Neutrophil (primary cell): ENCODE measurements at regions not wholly inside any gene's neighbourhood (a gene's known extent, or its start where the extent isn't known, plus 50 kb on each side); places are given as distances from the start of the nearest gene placed in this dataset.

Experiments
- H3K27ac ChIP-seq: fragments of 200-600 bp; sonication (generic); 2 replicates; pipeline ENCODE4 v1.5.1; 2016; ENCODE audit warnings: mild to moderate bottlenecking, moderate library complexity
- H3K27me3 ChIP-seq: fragments of 200-600 bp; sonication (generic); 2 replicates; pipeline ENCODE4 v1.6.0; 2016; ENCODE audit warnings: mild to moderate bottlenecking
- H3K36me3 ChIP-seq: fragments of 200-600 bp; sonication (generic); 2 replicates; pipeline ENCODE4 v1.5.1; 2017
- H3K4me1 ChIP-seq, 2 experiments: fragments of 200-600 bp in 1 of 2; sonication (generic) in 1 of 2; 1 replicate in 1 of 2; 2 replicates in 1 of 2; pipeline versions ENCODE4 v1.5.1 to v1.6.1; 2013 to 2016; ENCODE audit warnings: low read depth in 1 of 2, low read length in 1 of 2, mild to moderate bottlenecking in 1 of 2, moderate library complexity in 1 of 2; ENCODE audit not compliant: control insufficient read depth in 1 of 2, insufficient read depth in 1 of 2
- H3K4me3 ChIP-seq, 2 experiments: fragments of 200-600 bp in 1 of 2; sonication (generic) in 1 of 2; 1 replicate in 1 of 2; 2 replicates in 1 of 2; pipeline ENCODE4 v1.5.1; 2013 to 2016; ENCODE audit warnings: low read depth in 1 of 2, low read length in 1 of 2, mild to moderate bottlenecking in 1 of 2, moderate library complexity in 1 of 2
- H3K9me3 ChIP-seq: fragments of 200-600 bp; sonication (generic); 2 replicates; pipeline ENCODE4 v1.5.1; 2016
- TF ChIP-seq, protein P1 (sequence below): fragments of 200-600 bp; sonication (generic); IDR thresholded peaks from 2 replicates; pipeline ENCODE4 v1.5.1; 2016; ENCODE audit warnings: antibody characterized with exemption

DNA sequence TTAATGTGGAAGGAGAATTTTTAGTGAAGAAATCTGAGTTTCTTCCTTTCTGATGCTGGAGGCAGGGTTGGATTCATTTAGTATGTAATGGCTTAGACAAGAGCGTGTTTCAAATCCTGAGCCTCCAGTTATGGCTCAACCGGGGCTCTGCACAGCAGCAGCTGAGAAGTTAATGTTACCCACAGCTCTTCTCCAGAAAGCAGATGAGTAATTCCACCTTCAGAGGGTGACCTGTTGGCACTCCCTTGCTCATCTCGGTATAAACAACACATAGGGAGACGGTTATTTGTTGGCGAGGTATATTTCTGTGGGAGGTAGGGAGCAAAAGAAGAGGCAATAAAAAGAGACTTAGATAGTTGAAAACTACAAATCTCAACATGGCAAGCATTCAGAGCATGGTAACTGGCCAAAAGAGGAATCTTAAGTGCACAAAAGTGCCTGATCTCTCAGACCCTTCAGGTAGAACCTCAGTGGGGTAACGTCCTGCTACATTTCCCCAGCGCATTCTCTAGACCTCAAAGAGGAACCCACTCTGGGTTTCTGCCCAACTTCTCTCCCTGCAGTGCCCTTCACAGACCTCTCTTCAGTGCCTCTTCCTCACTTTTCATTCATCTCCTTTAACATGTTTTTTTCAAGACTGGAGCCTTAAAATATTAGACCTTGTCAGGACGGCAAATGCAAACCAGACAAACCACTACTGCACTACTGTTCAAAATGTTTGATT, 417.5 kb upstream of the ADAMTSL1 start:
- Histone ChIP-seq H3K4me3 (no peak overlapping the region), H3K27ac (no peak overlapping the region), H3K4me1 (no peaks in the 10 kb centered on the region), H3K36me3 (no peaks in the 10 kb centered on the region), H3K9me3 (no peaks in the 10 kb centered on the region), H3K27me3 (no peaks in the 10 kb centered on the region)
- TF ChIP-seq, protein P1, sequence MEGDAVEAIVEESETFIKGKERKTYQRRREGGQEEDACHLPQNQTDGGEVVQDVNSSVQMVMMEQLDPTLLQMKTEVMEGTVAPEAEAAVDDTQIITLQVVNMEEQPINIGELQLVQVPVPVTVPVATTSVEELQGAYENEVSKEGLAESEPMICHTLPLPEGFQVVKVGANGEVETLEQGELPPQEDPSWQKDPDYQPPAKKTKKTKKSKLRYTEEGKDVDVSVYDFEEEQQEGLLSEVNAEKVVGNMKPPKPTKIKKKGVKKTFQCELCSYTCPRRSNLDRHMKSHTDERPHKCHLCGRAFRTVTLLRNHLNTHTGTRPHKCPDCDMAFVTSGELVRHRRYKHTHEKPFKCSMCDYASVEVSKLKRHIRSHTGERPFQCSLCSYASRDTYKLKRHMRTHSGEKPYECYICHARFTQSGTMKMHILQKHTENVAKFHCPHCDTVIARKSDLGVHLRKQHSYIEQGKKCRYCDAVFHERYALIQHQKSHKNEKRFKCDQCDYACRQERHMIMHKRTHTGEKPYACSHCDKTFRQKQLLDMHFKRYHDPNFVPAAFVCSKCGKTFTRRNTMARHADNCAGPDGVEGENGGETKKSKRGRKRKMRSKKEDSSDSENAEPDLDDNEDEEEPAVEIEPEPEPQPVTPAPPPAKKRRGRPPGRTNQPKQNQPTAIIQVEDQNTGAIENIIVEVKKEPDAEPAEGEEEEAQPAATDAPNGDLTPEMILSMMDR = no peak

DNA sequence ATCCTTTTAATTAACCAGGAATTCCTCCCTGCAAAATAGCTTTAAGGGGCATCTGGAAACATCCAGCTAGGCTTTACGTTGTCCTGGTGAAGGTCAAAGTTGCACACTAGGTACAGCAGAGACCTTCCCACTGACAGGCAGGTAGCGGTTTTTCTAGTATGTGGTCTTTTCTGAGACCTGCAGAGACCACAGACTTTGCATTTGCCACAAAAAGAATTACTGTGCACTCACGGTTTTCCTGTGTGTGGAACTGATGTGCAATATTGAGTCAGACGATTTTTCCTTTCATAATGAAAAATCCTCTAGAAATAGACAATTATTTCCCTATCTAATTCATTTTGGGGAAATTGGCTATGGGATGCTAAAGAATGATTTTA, 417.0 kb upstream of the ADAMTSL1 start:
- Histone ChIP-seq H3K27ac (no peak overlapping the region), H3K4me3 (no peak overlapping the region), H3K4me1 (no peaks in the 10 kb centered on the region), H3K27me3 (no peaks in the 10 kb centered on the region), H3K36me3 (no peaks in the 10 kb centered on the region), H3K9me3 (no peaks in the 10 kb centered on the region)
- TF ChIP-seq, protein P1 = no peak

DNA sequence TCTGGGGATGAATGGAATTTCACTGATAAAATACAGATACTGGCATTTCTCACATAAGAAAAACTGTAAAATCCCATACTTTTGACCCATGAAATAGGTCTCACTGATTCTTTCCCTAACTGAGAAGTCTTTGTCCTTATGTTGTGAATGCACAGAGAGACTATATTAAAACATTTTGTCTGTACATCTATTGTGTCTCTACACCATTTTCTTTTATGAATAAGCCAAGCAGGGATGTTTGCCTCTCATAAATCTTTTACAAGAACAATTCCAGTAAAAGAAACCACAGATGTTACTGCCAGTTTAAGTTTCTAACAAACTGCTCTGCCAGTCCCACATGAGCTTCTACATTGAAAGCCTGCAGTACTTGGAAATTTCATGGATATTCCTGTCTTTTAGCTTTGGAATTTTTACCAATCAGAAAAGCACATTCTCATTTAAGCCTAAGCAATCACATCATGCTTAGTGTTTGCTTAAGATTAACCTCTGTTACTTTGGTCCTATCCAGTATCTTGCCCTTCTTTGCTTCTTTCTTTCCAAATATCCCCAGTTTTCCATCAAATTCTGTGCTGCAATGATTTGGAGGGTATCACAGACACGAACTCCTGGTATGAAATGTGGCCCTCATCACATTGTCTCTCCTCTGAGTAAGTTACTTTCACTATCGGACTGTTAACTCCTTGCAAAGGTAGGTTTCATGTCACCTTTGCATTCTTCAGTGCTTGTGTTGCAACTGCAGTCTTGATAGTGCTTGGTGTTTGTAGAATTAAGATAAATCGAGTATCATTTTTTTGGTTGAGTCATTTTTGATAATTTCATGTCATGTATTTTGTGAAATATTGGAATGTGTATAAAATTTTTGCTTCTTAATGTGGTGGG, 415.1 kb upstream of the ADAMTSL1 start:
- no peaks in the 10 kb centered on the region for H3K36me3 ChIP-seq
- TF ChIP-seq, protein P1 = no peak
- H3K27me3 ChIP-seq = no peaks in the 10 kb centered on the region
- H3K27ac ChIP-seq = no peak overlapping the region
- H3K9me3 ChIP-seq = no peaks in the 10 kb centered on the region
- H3K4me1 ChIP-seq = no peaks in the 10 kb centered on the region
- no peak overlapping the region for H3K4me3 ChIP-seq

DNA sequence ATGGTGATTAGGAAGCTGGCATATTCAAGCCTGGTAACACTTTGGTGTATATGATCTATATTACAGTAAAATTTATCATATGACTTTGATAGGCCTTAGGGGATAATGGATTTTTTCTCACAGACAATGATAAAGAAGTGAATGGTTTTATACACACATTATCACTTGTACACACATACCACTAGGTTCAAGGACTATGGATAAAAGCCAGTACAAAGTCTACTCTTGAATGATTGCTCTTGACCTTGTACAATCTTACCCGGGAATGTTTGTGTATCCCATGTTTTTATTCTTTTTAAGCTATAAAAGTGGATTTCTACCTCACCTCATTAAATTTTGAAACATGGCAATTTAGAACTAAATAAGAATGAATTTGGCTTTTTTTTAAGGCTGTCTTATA, 414.5 kb upstream of the ADAMTSL1 start:
- Histone ChIP-seq H3K27ac (no peak overlapping the region), H3K36me3 (no peaks in the 10 kb centered on the region), H3K9me3 (no peaks in the 10 kb centered on the region), H3K4me3 (no peak overlapping the region), H3K4me1 (no peaks in the 10 kb centered on the region), H3K27me3 (no peaks in the 10 kb centered on the region)
- TF ChIP-seq, protein P1 = no peak

DNA sequence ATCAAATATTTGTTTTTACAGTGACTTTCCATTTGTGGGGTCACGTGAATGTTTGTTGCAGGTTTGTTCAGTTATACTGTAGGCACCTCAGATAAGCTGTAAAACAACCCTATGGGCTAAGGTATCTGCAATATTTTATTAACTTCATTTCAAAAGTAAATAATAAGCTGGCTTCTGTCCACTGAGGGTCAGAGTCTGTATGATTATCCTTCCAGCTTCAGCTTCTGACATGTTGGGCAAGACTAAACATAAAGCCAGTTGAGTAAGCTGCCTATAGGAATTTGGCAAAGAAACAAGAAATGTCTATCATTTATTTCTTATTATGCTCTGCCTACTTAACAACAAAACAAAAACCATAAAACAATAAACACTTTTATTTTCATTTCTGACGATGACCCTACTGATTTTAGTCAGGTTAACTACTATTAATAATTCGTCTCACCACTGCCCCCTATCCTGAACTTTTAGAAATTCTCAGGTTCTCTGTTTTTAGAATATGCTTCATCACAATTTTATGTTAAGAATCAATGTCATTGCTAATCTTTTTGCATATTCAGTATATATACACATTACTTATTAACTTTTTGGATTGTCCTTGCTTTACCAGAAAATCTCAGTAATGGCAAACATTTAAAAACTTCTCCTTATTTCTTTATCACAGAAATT, 413.6 kb upstream of the ADAMTSL1 start:
- H3K27ac ChIP-seq = no peak overlapping the region
- H3K27me3 ChIP-seq = no peaks in the 10 kb centered on the region
- no peaks in the 10 kb centered on the region for H3K9me3 ChIP-seq
- no peak overlapping the region for H3K4me3 ChIP-seq
- no peaks in the 10 kb centered on the region for H3K4me1 ChIP-seq
- no peaks in the 10 kb centered on the region for H3K36me3 ChIP-seq
- TF ChIP-seq, protein P1 = no peak
